Loucy (cell line): ENCODE measurements at regions not wholly inside any gene's neighbourhood (a gene's known extent, or its start where the extent isn't known, plus 50 kb on each side); places are given as distances from the start of the nearest gene placed in this dataset.

Experiments
- EZH2phosphoT487 ChIP-seq: fragments of 200-600 bp; IDR thresholded peaks from 2 replicates; pipeline ENCODE4 v1.6.1; 2018; ENCODE audit warnings: antibody characterized with exemption, mild to moderate bottlenecking, moderate library complexity, borderline replicate concordance
- TF ChIP-seq, protein P1 (sequence below): fragments of 200-600 bp; sonication (generic); conservative IDR thresholded peaks from 2 replicates; pipeline ENCODE4 v1.5.1; 2014; ENCODE audit warnings: mild to moderate bottlenecking, antibody characterized with exemption, low read length

GRCh38 chr7:24392774-24393173 lies 108.8 kb downstream of the NPY start:
- TF ChIP-seq, protein P1, sequence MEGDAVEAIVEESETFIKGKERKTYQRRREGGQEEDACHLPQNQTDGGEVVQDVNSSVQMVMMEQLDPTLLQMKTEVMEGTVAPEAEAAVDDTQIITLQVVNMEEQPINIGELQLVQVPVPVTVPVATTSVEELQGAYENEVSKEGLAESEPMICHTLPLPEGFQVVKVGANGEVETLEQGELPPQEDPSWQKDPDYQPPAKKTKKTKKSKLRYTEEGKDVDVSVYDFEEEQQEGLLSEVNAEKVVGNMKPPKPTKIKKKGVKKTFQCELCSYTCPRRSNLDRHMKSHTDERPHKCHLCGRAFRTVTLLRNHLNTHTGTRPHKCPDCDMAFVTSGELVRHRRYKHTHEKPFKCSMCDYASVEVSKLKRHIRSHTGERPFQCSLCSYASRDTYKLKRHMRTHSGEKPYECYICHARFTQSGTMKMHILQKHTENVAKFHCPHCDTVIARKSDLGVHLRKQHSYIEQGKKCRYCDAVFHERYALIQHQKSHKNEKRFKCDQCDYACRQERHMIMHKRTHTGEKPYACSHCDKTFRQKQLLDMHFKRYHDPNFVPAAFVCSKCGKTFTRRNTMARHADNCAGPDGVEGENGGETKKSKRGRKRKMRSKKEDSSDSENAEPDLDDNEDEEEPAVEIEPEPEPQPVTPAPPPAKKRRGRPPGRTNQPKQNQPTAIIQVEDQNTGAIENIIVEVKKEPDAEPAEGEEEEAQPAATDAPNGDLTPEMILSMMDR, result no peak
- TF ChIP-seq EZH2phosphoT487, result no peak
